SK-MEL-5 (cell line): ENCODE measurements at regions not wholly inside any gene's neighbourhood (a gene's known extent, or its start where the extent isn't known, plus 50 kb on each side); places are given as distances from the start of the nearest gene placed in this dataset.
"Not testable (repeated sequence)": the region's sequence is repeated elsewhere in the genome, so short reads cannot be mapped to it uniquely, and the experiment has no call there.

Experiments used
- DNase-seq: peaks from one replicate; pipeline ENCODE4 v3.0.0-alpha.2; 2016; ENCODE audit warnings: low read depth, low spot score
- in situ Hi-C: cut with HindIII; loops from 2 replicates; pipeline ENCODE4 v1.10.0; 2016; ENCODE audit warnings: low sequenced_read_pairs, high pct_unique_total_duplicates, low pct_unique_long_range_greater_than_20kb

GRCh38 chr19:28582344-28582743, 630.6 kb downstream of the UQCRFS1 start:
- in situ Hi-C loops, result no loop called here
- no peak for DNase-seq

GRCh38 chr19:28581468-28581770, 631.5 kb downstream of the UQCRFS1 start:
- no peak for DNase-seq
- in situ Hi-C loops, result no loop called here

GRCh38 chr19:28578786-28579505, 634.0 kb downstream of the UQCRFS1 start:
- DNase-seq, result peak; percentile 6
- in situ Hi-C loops, result no loop called here

GRCh38 chr19:28578208-28578607, 634.7 kb downstream of the UQCRFS1 start:
- in situ Hi-C loops, result no loop called here
- no peak for DNase-seq

- DNase-seq, result no peak
- in situ Hi-C loops, result no loop called here
Measured at GRCh38 chr19:28577666-28578065, 635.3 kb downstream of the UQCRFS1 start.

GRCh38 chr19:28577233-28577632, 635.7 kb downstream of the UQCRFS1 start:
- in situ Hi-C loops, result no loop called here

GRCh38 chr19:28575816-28576215, 637.1 kb downstream of the UQCRFS1 start:
- in situ Hi-C loops, result no loop called here

More at GRCh38 chr19:28577233-28577632, 635.7 kb downstream of the UQCRFS1 start:
- no peak for DNase-seq

GRCh38 chr19:28575312-28575711, 637.6 kb downstream of the UQCRFS1 start:
- DNase-seq, in situ Hi-C loops: not testable (repeated sequence)

More at GRCh38 chr19:28575816-28576215, 637.1 kb downstream of the UQCRFS1 start:
- DNase-seq, result no peak

GRCh38 chr19:28574212-28574611, 638.7 kb downstream of the UQCRFS1 start:
- in situ Hi-C loops, result no loop called here
- no peak for DNase-seq

GRCh38 chr19:28569132-28570131, 643.5 kb downstream of the UQCRFS1 start:
- DNase-seq, result no peak
- in situ Hi-C loops, result no loop called here

GRCh38 chr19:28567834-28568233, 645.1 kb downstream of the UQCRFS1 start:
- in situ Hi-C loops, result no loop called here
- no peak for DNase-seq

GRCh38 chr19:28563964-28564921, 648.7 kb downstream of the UQCRFS1 start:
- in situ Hi-C loops, result no loop called here
- DNase-seq, result no peak

- in situ Hi-C loops, result no loop called here
- DNase-seq, result peak; percentile 13
Measured at GRCh38 chr19:28560786-28561185, 652.2 kb downstream of the UQCRFS1 start.

- in situ Hi-C loops, result no loop called here
- no peak for DNase-seq
Measured at GRCh38 chr19:28558783-28559182, 654.2 kb downstream of the UQCRFS1 start.

- no peak for DNase-seq
- in situ Hi-C loops, result no loop called here
Measured at GRCh38 chr19:28556371-28556770, 656.6 kb downstream of the UQCRFS1 start.

GRCh38 chr19:28555317-28555716, 657.6 kb downstream of the UQCRFS1 start:
- in situ Hi-C loops, result no loop called here
- DNase-seq, result no peak

GRCh38 chr19:28554321-28555091, 658.4 kb downstream of the UQCRFS1 start:
- no peak for DNase-seq
- in situ Hi-C loops, result no loop called here
